Upper lobe of left lung (tissue), 6 donors: ENCODE measurements at regions not wholly inside any gene's neighbourhood (a gene's known extent, or its start where the extent isn't known, plus 50 kb on each side); places are given as distances from the start of the nearest gene placed in this dataset.

ENCODE experiments used
- ATAC-seq, 2 donors: fragments of 200-7000 bp; cut with Tn5 transposase; one replicate each; pipeline ENCODE4 v1.9.1; 2022; ENCODE audit warnings: mild to moderate bottlenecking in 2 of 2, moderate library complexity in 2 of 2; ENCODE audit not compliant: low FRiP score in 2 of 2
- DNase-seq, 2 donors: peaks; one replicate each; pipeline ENCODE4 v3.0.0-alpha.2; 2019 to 2020
- H3K27ac ChIP-seq, 4 donors: fragments of 200-600 bp; sonication (generic); one replicate each; pipeline ENCODE4 v1.5.1; 2016 to 2019
- H3K27me3 ChIP-seq, 4 donors: fragments of 200-600 bp; sonication (generic); one replicate each; pipeline ENCODE4 v1.5.1; 2017 to 2019
- H3K36me3 ChIP-seq, 4 donors: fragments of 200-600 bp; sonication (generic); one replicate each; pipeline ENCODE4 v1.5.1; 2016 to 2019
- H3K4me1 ChIP-seq, 4 donors: fragments of 200-600 bp; sonication (generic); one replicate each; pipeline ENCODE4 v1.5.1; 2018 to 2019
- H3K4me3 ChIP-seq, 4 donors: fragments of 200-600 bp; sonication (generic); one replicate each; pipeline ENCODE4 v1.5.1; 2017 to 2019; ENCODE audit warnings: mild to moderate bottlenecking in 2 of 4, moderate library complexity in 1 of 4
- H3K9me3 ChIP-seq, 4 donors: fragments of 200-600 bp; sonication (generic); one replicate each; pipeline ENCODE4 v1.5.1; 2018 to 2019
- EP300 ChIP-seq, 4 donors: sonication (generic); formaldehyde crosslinking; IDR thresholded peaks; one replicate each; pipeline ENCODE4 v1.5.1; 2017; ENCODE audit warnings: antibody characterized with exemption in 4 of 4, control low read depth in 2 of 4
- POLR2A ChIP-seq, 4 donors: fragments of 450-650 bp; IDR thresholded peaks; one replicate each; pipeline ENCODE4 v1.5.1; 2016 to 2017; ENCODE audit warnings: antibody characterized with exemption in 4 of 4, mild to moderate bottlenecking in 2 of 4
- POLR2AphosphoS5 ChIP-seq, 2 donors: sonication (generic); formaldehyde crosslinking; IDR thresholded peaks; one replicate each; pipeline ENCODE4 v1.5.1; 2017; ENCODE audit warnings: antibody characterized with exemption in 2 of 2
- WGBS, 2 donors: methylation state at CpG; one replicate each; pipeline ENCODE4 v1.1.5; 2017 to 2018; 5-methylcytosine and 5-hydroxymethylcytosine counted together
- TF ChIP-seq, protein P1 (sequence below), 6 experiments: fragments of 450-650 bp in 4 of 6; fragments of 200-600 bp in 2 of 6; sonication (generic) in 2 of 6; IDR thresholded peaks; one replicate each; pipeline ENCODE4 v1.5.1; 2016 to 2019; ENCODE audit warnings: antibody characterized with exemption in 6 of 6
- donor health status: DM: no; HTN: no; CAD: no; lungs with moderate emphysema.
- donor health status: DM: no; HTN: yes; CAD: no; lungs with severe emphysema.

GRCh38 chr2:226273440-226273839 lies 526.2 kb downstream of the IRS1 start:
- H3K36me3 ChIP-seq = no peaks in the 10 kb centered on the region
- H3K27me3 ChIP-seq = no peaks in the 10 kb centered on the region
- no peaks in the 10 kb centered on the region for H3K4me1 ChIP-seq
- no peak for ATAC-seq
- no peak overlapping the region for H3K27ac ChIP-seq
- H3K4me3 ChIP-seq = no peak overlapping the region
- H3K9me3 ChIP-seq = no peaks in the 10 kb centered on the region
- no peak for DNase-seq
- TF ChIP-seq EP300 (IDR thresholded peaks at IDR 0.05) = no peak
- TF ChIP-seq, protein P1, sequence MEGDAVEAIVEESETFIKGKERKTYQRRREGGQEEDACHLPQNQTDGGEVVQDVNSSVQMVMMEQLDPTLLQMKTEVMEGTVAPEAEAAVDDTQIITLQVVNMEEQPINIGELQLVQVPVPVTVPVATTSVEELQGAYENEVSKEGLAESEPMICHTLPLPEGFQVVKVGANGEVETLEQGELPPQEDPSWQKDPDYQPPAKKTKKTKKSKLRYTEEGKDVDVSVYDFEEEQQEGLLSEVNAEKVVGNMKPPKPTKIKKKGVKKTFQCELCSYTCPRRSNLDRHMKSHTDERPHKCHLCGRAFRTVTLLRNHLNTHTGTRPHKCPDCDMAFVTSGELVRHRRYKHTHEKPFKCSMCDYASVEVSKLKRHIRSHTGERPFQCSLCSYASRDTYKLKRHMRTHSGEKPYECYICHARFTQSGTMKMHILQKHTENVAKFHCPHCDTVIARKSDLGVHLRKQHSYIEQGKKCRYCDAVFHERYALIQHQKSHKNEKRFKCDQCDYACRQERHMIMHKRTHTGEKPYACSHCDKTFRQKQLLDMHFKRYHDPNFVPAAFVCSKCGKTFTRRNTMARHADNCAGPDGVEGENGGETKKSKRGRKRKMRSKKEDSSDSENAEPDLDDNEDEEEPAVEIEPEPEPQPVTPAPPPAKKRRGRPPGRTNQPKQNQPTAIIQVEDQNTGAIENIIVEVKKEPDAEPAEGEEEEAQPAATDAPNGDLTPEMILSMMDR (IDR thresholded peaks at IDR 0.05) = no peak

DNA sequence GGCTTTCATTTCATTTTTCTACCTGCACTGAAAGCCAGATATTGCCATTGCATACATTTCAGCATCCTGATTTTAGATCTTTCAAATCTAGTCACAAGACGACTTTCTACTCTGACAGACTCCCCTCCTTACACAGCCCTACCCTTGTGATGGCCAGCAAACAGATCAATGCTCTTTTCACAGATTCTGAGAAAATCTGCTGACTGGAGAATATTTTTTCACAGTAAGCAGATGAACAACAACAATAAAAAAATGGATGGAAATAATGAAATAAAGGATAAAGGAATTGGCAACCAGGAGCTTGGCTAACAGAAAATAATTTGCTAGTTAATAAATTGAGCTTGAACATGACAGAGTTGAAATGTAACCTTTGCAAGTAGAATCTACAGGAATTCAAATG lies 527.2 kb downstream of the IRS1 start:
- DNase-seq (no peak), ATAC-seq (no peak)
- Histone ChIP-seq H3K27me3 (no peaks in the 10 kb centered on the region), H3K9me3 (no peaks in the 10 kb centered on the region), H3K36me3 (no peaks in the 10 kb centered on the region), H3K4me1 (no peaks in the 10 kb centered on the region), H3K4me3 (no peak overlapping the region), H3K27ac (no peak overlapping the region)
- no peak for TF ChIP-seq EP300 (IDR thresholded peaks at IDR 0.05)
- TF ChIP-seq, protein P1 (IDR thresholded peaks at IDR 0.05) = no peak
- TF ChIP-seq POLR2A (IDR thresholded peaks at IDR 0.05) = no peak
- no peak for TF ChIP-seq POLR2AphosphoS5 (IDR thresholded peaks at IDR 0.05)
- WGBS, 2 donors = 51 to 58% methylated on average over 1 of the region's 1 CpG

- no peak overlapping the region for H3K27ac ChIP-seq
- WGBS, 2 donors = 52 to 53% methylated on average over 6 of the region's 6 CpGs
- no peaks in the 10 kb centered on the region for H3K36me3 ChIP-seq
- ATAC-seq (no peak), DNase-seq (no peak)
- H3K4me1 ChIP-seq = no peaks in the 10 kb centered on the region
- H3K4me3 ChIP-seq = no peak overlapping the region
- H3K9me3 ChIP-seq = no peaks in the 10 kb centered on the region
- H3K27me3 ChIP-seq = no peaks in the 10 kb centered on the region
- TF ChIP-seq POLR2A (IDR thresholded peaks at IDR 0.05) = no peak
- no peak for TF ChIP-seq EP300 (IDR thresholded peaks at IDR 0.05)
- TF ChIP-seq POLR2AphosphoS5 (IDR thresholded peaks at IDR 0.05) = no peak
- TF ChIP-seq, protein P1 (IDR thresholded peaks at IDR 0.05) = no peak
Observed at GRCh38 chr2:226270285-226271058, 529.1 kb downstream of the IRS1 start.

- ATAC-seq (no peak), DNase-seq (no peak)
- Histone ChIP-seq H3K27me3 (no peaks in the 10 kb centered on the region), H3K9me3 (no peaks in the 10 kb centered on the region), H3K4me1 (no peaks in the 10 kb centered on the region), H3K27ac (no peak overlapping the region), H3K36me3 (no peaks in the 10 kb centered on the region), H3K4me3 (no peak overlapping the region)
- WGBS, 2 donors = 84 to 89% methylated on average over 3 of the region's 3 CpGs
- TF ChIP-seq POLR2AphosphoS5 (IDR thresholded peaks at IDR 0.05) = no peak
- TF ChIP-seq POLR2A (IDR thresholded peaks at IDR 0.05) = no peak
- no peak for TF ChIP-seq EP300 (IDR thresholded peaks at IDR 0.05)
- TF ChIP-seq, protein P1 (IDR thresholded peaks at IDR 0.05) = no peak
Observed at GRCh38 chr2:226267516-226268289, 531.9 kb downstream of the IRS1 start.
